ENCODE measurements at regions not wholly inside any gene's neighbourhood (a gene's known extent, or its start where the extent isn't known, plus 50 kb on each side); places are given as distances from the start of the nearest gene placed in this dataset.

- no peak for DNase-seq
These were observed 1053.5 kb upstream of the TENM3 start for GRCh38 chr4:181189751-181190150.

- DNase-seq = no peak
These were observed 1049.9 kb upstream of the TENM3 start for GRCh38 chr4:181193131-181193930.

- DNase-seq = no peak
These were observed 1049.1 kb upstream of the TENM3 start for GRCh38 chr4:181194096-181194495.

GRCh38 chr4:181200076-181200475, 1043.1 kb upstream of the TENM3 start:
- no peak for DNase-seq

- DNase-seq = peak; percentile 23
These were observed 1041.0 kb upstream of the TENM3 start for GRCh38 chr4:181202240-181202639.

GRCh38 chr4:181204109-181204508, 1039.1 kb upstream of the TENM3 start:
- DNase-seq = no peak

GRCh38 chr4:181213551-181213950, 1029.7 kb upstream of the TENM3 start:
- no peak for DNase-seq

- no peak for DNase-seq
These were observed 1026.7 kb upstream of the TENM3 start for GRCh38 chr4:181216501-181216900.

- DNase-seq = no peak
These were observed 1023.3 kb upstream of the TENM3 start for GRCh38 chr4:181219783-181220416.

GRCh38 chr4:181224852-181225251, 1018.4 kb upstream of the TENM3 start:
- DNase-seq = no peak

- DNase-seq = no peak
These were observed 1017.5 kb upstream of the TENM3 start for GRCh38 chr4:181225616-181226261.

- DNase-seq = no peak
These were observed 1008.1 kb upstream of the TENM3 start for GRCh38 chr4:181234951-181235680.

- DNase-seq = no peak
These were observed 997.9 kb upstream of the TENM3 start for GRCh38 chr4:181245326-181245725.

GRCh38 chr4:181249031-181249430, 994.2 kb upstream of the TENM3 start:
- DNase-seq = no peak

GRCh38 chr4:181254771-181255170, 988.4 kb upstream of the TENM3 start:
- DNase-seq = no peak

GRCh38 chr4:181258569-181258968, 984.6 kb upstream of the TENM3 start:
- DNase-seq = no peak

- peak; percentile 79 for DNase-seq
These were observed 984.0 kb upstream of the TENM3 start for GRCh38 chr4:181259081-181259709.

- peak; percentile 24 for DNase-seq
These were observed 981.9 kb upstream of the TENM3 start for GRCh38 chr4:181261279-181261678.

GRCh38 chr4:181264893-181265292, 978.3 kb upstream of the TENM3 start:
- peak; percentile 59 for DNase-seq

GRCh38 chr4:181265370-181265769, 977.8 kb upstream of the TENM3 start:
- no peak for DNase-seq

- no peak for DNase-seq
These were observed 972.0 kb upstream of the TENM3 start for GRCh38 chr4:181271116-181271640.

GRCh38 chr4:181272422-181272821, 970.8 kb upstream of the TENM3 start:
- DNase-seq = no peak

GRCh38 chr4:181278941-181279340, 964.3 kb upstream of the TENM3 start:
- no peak for DNase-seq
